ENCODE measurements at regions not wholly inside any gene's neighbourhood (a gene's known extent, or its start where the extent isn't known, plus 50 kb on each side); places are given as distances from the start of the nearest gene placed in this dataset.

- intact Hi-C loops (cut with micrococcal nuclease): no loop called here
Measured at GRCh38 chr9:18404434-18405029, 69.4 kb upstream of the ADAMTSL1 start.

GRCh38 chr9:18405240-18405639 is 68.7 kb upstream of the ADAMTSL1 start:
- no peak overlapping the region for H3K27ac ChIP-seq (ENCODE audit: low read length in 2 of 2)
- H3K36me3 ChIP-seq (replicated peaks in 1 of 2; ENCODE audit: control extremely low read depth in 1 of 2, control insufficient read depth in 1 of 2, extremely low read depth in 1 of 2, insufficient read depth in 2 of 2, low read length in 1 of 2): no peaks in the 10 kb centered on the region
- WGBS (ENCODE audit: insufficient coverage): no CpG with 5 or more reads among the region's 3 CpGs
- H3K4me1 ChIP-seq (ENCODE audit: control insufficient read depth in 2 of 2, insufficient read depth in 2 of 2, low read length in 2 of 2): no peaks in the 10 kb centered on the region
- Mint-ChIP-seq H3K27ac (no peak overlapping the region), H3K9me3 (ENCODE audit: insufficient read depth) (no peaks in the 10 kb centered on the region), H3K27me3 (no peaks in the 10 kb centered on the region), H3K4me3 (no peak overlapping the region), H3K4me1 (no peaks in the 10 kb centered on the region)
- H3K79me2 ChIP-seq (ENCODE audit: control insufficient read depth, insufficient read depth, low read length): no peaks in the 10 kb centered on the region
- no peaks in the 10 kb centered on the region for H4K20me1 ChIP-seq (ENCODE audit: control insufficient read depth, insufficient read depth, low read length, poor library complexity, severe bottlenecking)
- no peak overlapping the region for H3K9ac ChIP-seq (ENCODE audit: low read length)
- no peak overlapping the region for H2AFZ ChIP-seq (ENCODE audit: insufficient read depth, low read depth, low read length, poor library complexity, severe bottlenecking)
- H3K4me2 ChIP-seq (replicated peaks; ENCODE audit: low read depth, low read length, poor library complexity, severe bottlenecking): no peak overlapping the region
- no peaks in the 10 kb centered on the region for H3K27me3 ChIP-seq (replicated peaks in 1 of 4; ENCODE audit: control extremely low read depth in 1 of 4, control insufficient read depth in 3 of 4, insufficient read depth in 4 of 4, low read length in 3 of 4)
- intact Hi-C loops (cut with micrococcal nuclease): no loop called here
- ATAC-seq (ENCODE audit: low read depth): no peak
- ChIA-PET CTCF (no interaction called here), POLR2A (no interaction called here)
- no peak for DNase-seq
- no peaks in the 10 kb centered on the region for H3K9me3 ChIP-seq (ENCODE audit: control extremely low read depth in 1 of 3, control insufficient read depth in 2 of 3, insufficient read depth in 1 of 3, low read length in 2 of 3)
- H3K4me3 ChIP-seq (ENCODE audit: control extremely low read depth in 1 of 5, extremely low read depth in 1 of 5, insufficient read depth in 1 of 5, low read depth in 2 of 5, low read length in 4 of 5): no peak overlapping the region
- no peak for TF ChIP-seq EZH2 (IDR thresholded peaks at IDR 0.05; ENCODE audit: borderline replicate concordance, insufficient read depth, low read depth, low read length, poor library complexity, severe bottlenecking)
- TF ChIP-seq CTCF (IDR thresholded peaks at IDR 0.05): no peak

More at GRCh38 chr9:18404434-18405029, 69.4 kb upstream of the ADAMTSL1 start:
- Histone ChIP-seq H3K27ac (ENCODE audit: low read length in 2 of 2) (no peak overlapping the region), H3K79me2 (ENCODE audit: control insufficient read depth, insufficient read depth, low read length) (no peaks in the 10 kb centered on the region), H3K27me3 (replicated peaks in 1 of 4; ENCODE audit: control extremely low read depth in 1 of 4, control insufficient read depth in 3 of 4, insufficient read depth in 4 of 4, low read length in 3 of 4) (no peaks in the 10 kb centered on the region), H3K9ac (ENCODE audit: low read length) (no peak overlapping the region), H3K4me1 (ENCODE audit: control insufficient read depth in 2 of 2, insufficient read depth in 2 of 2, low read length in 2 of 2) (no peaks in the 10 kb centered on the region), H3K4me2 (replicated peaks; ENCODE audit: low read depth, low read length, poor library complexity, severe bottlenecking) (no peak overlapping the region), H3K4me3 (ENCODE audit: control extremely low read depth in 1 of 5, extremely low read depth in 1 of 5, insufficient read depth in 1 of 5, low read depth in 2 of 5, low read length in 4 of 5) (no peak overlapping the region), H2AFZ (ENCODE audit: insufficient read depth, low read depth, low read length, poor library complexity, severe bottlenecking) (no peak overlapping the region), H3K9me3 (ENCODE audit: control extremely low read depth in 1 of 3, control insufficient read depth in 2 of 3, insufficient read depth in 1 of 3, low read length in 2 of 3) (no peaks in the 10 kb centered on the region), H4K20me1 (ENCODE audit: control insufficient read depth, insufficient read depth, low read length, poor library complexity, severe bottlenecking) (no peaks in the 10 kb centered on the region), H3K36me3 (replicated peaks in 1 of 2; ENCODE audit: control extremely low read depth in 1 of 2, control insufficient read depth in 1 of 2, extremely low read depth in 1 of 2, insufficient read depth in 2 of 2, low read length in 1 of 2) (no peaks in the 10 kb centered on the region)
- no peaks in the 10 kb centered on the region for H3K9me3 Mint-ChIP-seq (ENCODE audit: insufficient read depth)
- 97% methylated on average over 3 of the region's 3 CpGs for WGBS (ENCODE audit: insufficient coverage)
- TF ChIP-seq CTCF (IDR thresholded peaks at IDR 0.05): no peak
- POLR2A ChIA-PET: no interaction called here
- CTCF ChIA-PET: no interaction called here
- no peak for DNase-seq
- ATAC-seq (ENCODE audit: low read depth): no peak
- H3K27me3 Mint-ChIP-seq: no peaks in the 10 kb centered on the region
- no peaks in the 10 kb centered on the region for H3K4me1 Mint-ChIP-seq
- no peak overlapping the region for H3K4me3 Mint-ChIP-seq
- H3K27ac Mint-ChIP-seq: no peak overlapping the region

Data from B cell (primary cell).